ENCODE measurements at regions not wholly inside any gene's neighbourhood (a gene's known extent, or its start where the extent isn't known, plus 50 kb on each side); places are given as distances from the start of the nearest gene placed in this dataset.

GRCh38 chr2:8564475-8564874 is 117.4 kb upstream of the ID2 start:
- Histone ChIP-seq H3K9me3 (ENCODE audit: low read depth) (no peaks in the 10 kb centered on the region), H3K27ac (no peak overlapping the region), H3K36me3 (no peaks in the 10 kb centered on the region), H3K4me1 (ENCODE audit: low read depth) (peaks cover 4% of the 10 kb centered on the region), H3K4me3 (no peak overlapping the region), H3K27me3 (no peaks in the 10 kb centered on the region)
- TF ChIP-seq CTCF (IDR thresholded peaks at IDR 0.05; ENCODE audit: low read depth, low read length) = no peak
- DNase-seq (ENCODE audit: low read depth in 1 of 2, low spot score in 1 of 2) = no peak

DNA sequence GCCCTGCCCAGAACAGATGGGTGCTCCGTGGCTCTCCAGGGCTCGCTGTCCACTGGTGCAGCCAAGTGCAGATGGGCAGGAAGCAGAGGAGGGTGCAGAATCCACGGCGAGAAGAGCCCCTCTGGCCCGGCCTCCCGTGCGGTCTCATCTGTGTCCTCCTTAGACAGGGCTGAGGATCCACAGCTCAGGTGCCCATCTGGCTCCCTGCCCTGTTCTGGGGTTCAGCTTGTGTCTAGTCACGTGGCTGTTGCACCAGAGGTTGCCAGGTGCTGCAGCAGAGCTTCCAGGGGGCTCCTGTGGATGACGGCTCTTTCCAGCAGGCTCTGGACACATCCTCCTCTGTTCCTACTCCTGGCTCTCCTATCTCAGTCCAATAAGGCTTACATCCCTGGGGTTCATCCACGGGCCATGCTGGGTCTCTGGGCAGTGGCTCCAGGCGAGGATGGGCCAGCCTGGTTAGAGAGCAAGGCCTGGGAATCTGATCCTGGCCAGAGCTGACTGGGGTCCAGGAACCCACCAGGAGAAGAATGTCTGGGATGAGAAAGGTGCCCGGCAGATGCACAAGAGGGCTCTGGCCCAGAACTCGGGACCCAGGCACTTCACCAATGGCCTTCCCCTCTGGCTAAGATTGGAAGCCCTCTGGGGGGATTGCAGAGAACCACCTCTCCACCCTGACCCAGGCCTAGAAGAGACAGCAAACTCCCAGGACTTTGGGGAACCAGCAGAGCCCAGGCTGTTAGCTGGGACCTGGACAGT is 116.3 kb upstream of the ID2 start:
- DNase-seq (ENCODE audit: low read depth in 1 of 2, low spot score in 1 of 2) = no peak
- peaks cover 4% of the 10 kb centered on the region for H3K4me1 ChIP-seq (ENCODE audit: low read depth)
- TF ChIP-seq CTCF (IDR thresholded peaks at IDR 0.05; ENCODE audit: low read depth, low read length) = no peak
- no peaks in the 10 kb centered on the region for H3K9me3 ChIP-seq (ENCODE audit: low read depth)
- no peak overlapping the region for H3K4me3 ChIP-seq
- no peaks in the 10 kb centered on the region for H3K27me3 ChIP-seq
- no peaks in the 10 kb centered on the region for H3K36me3 ChIP-seq
- H3K27ac ChIP-seq = no peak overlapping the region

DNA sequence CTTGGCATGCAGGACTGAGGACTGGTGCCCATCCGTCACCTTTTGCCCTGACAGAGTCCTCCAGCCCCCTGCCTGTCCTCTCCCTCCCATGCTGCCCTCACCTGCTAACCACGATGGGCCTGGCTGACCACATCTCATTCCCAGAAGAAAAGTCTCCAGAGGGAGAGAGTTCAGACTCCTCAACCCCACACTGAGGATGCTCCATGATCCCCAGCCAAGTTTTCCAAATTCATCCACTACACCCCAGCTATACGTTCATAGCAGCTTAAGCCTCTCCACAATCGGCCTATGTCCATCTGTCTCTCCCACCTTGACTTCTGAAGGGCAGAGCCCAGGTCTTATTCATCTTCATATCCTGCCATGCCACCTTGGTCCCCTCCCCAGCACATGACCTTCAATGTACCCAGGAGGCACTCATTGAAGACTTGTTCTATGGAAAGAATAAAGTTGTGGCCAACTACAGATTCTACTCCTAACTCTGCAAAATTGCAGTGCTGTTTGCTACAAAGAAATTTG is 115.6 kb upstream of the ID2 start:
- Histone ChIP-seq H3K36me3 (no peaks in the 10 kb centered on the region), H3K9me3 (ENCODE audit: low read depth) (no peaks in the 10 kb centered on the region), H3K27me3 (no peaks in the 10 kb centered on the region), H3K4me1 (ENCODE audit: low read depth) (peaks cover 4% of the 10 kb centered on the region), H3K27ac (no peak overlapping the region), H3K4me3 (no peak overlapping the region)
- no peak for TF ChIP-seq CTCF (IDR thresholded peaks at IDR 0.05; ENCODE audit: low read depth, low read length)
- DNase-seq (ENCODE audit: low read depth in 1 of 2, low spot score in 1 of 2) = no peak

DNA sequence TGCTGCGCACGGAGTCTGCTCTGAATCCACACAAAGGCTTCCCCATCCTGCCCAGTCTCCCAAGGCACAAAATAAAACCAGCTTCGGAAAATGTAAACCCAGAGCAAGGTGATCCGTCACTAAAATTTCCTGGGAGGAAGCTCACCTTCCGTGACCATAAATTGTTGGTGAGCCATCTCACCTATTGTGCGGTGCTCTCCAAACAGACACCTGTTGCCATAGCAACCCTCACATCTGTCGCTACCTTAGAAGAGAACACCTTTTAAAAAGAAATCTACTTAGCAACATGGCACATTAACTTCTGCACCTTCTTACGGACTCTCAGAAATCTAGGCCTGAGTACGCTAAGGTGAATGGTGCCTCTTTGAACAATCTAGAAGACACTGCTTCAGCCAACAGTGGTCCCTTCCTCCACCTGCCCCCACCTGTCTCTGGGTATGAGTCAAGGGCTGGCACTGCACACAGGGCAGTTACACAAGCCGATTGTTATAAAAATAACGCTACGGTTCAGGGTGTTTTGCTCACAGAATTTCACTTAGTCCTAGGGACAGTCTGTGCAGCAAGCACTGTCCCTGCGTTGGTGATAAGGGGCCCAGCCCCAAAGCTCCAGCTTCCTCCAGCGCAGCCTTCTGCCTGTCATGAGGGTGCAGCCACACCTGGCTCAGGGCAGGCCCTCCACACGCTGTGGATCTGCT is 114.9 kb upstream of the ID2 start:
- H3K4me1 ChIP-seq (ENCODE audit: low read depth) = peaks cover 4% of the 10 kb centered on the region
- no peaks in the 10 kb centered on the region for H3K36me3 ChIP-seq
- TF ChIP-seq CTCF (IDR thresholded peaks at IDR 0.05; ENCODE audit: low read depth, low read length) = no peak
- DNase-seq (ENCODE audit: low read depth in 1 of 2, low spot score in 1 of 2) = no peak
- no peaks in the 10 kb centered on the region for H3K9me3 ChIP-seq (ENCODE audit: low read depth)
- no peak overlapping the region for H3K4me3 ChIP-seq
- H3K27ac ChIP-seq = no peak overlapping the region
- H3K27me3 ChIP-seq = no peaks in the 10 kb centered on the region

DNA sequence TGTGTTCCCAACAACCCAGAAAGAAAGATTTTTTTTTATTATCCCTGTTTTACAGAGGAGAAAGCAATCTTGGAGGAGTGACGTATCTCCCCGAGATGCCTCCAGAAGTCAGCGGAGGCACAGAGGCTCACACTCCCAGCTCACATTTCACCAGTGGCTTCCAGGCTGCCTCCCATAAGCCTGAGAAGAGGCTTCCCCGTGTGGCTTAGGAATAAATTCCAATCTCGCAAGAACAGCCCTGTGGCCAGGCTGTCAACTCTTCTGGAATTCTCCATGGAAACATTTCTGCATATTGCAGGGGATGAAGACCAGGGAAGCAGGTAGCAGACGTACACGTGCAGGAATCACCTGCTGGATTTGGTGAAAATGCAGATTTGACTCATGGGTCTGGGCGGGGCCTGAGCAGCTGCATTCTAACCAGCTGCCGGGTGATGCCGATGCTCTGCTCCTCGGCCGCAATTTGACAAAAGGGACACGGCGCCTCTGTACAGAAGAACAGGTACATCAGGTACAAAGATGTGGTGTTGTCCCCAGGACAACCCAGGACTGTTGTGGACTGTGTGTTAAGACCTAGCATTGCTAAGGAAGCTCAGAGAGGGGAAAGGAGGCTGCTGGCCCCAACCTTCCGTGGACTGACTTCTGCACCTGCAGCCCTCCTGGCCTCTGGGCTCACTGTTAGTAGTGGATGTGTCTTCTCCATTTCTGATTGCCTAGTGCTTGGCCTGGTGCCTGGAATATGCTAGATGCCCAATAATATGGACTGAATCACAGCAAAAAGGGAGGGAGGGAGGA is 114.2 kb upstream of the ID2 start:
- H3K4me1 ChIP-seq (ENCODE audit: low read depth) = peaks cover 4% of the 10 kb centered on the region
- no peak overlapping the region for H3K4me3 ChIP-seq
- no peaks in the 10 kb centered on the region for H3K36me3 ChIP-seq
- no peaks in the 10 kb centered on the region for H3K27me3 ChIP-seq
- H3K9me3 ChIP-seq (ENCODE audit: low read depth) = no peaks in the 10 kb centered on the region
- DNase-seq (ENCODE audit: low read depth in 1 of 2, low spot score in 1 of 2) = peak in 1 of 2 donors; percentile 40
- TF ChIP-seq CTCF (IDR thresholded peaks at IDR 0.05; ENCODE audit: low read depth, low read length) = no peak
- no peak overlapping the region for H3K27ac ChIP-seq
